Mesodermal cell (in vitro differentiated cells): ENCODE measurements at regions not wholly inside any gene's neighbourhood (a gene's known extent, or its start where the extent isn't known, plus 50 kb on each side); places are given as distances from the start of the nearest gene placed in this dataset.

Source experiments
- H3K27ac ChIP-seq: 2 replicates; pipeline ENCODE4 v1.7.0; 2013; ENCODE audit warnings: mild to moderate bottlenecking, low read depth, low read length, moderate library complexity; ENCODE audit not compliant: severe bottlenecking
- H3K36me3 ChIP-seq: 2 replicates; pipeline ENCODE4 v1.7.1; 2013; ENCODE audit warnings: mild to moderate bottlenecking, low read length, moderate library complexity; ENCODE audit not compliant: control insufficient read depth, insufficient read depth
- H3K4me1 ChIP-seq: one replicate; pipeline ENCODE4 v1.7.1; 2013; ENCODE audit warnings: mild to moderate bottlenecking, low read length; ENCODE audit not compliant: insufficient read depth, control insufficient read depth, poor library complexity, severe bottlenecking
- H3K4me3 ChIP-seq: 2 replicates; pipeline ENCODE4 v1.7.0; 2013; ENCODE audit warnings: low read length, control low read depth, mild to moderate bottlenecking; ENCODE audit not compliant: insufficient read depth, poor library complexity, severe bottlenecking; ENCODE audit errors: extremely low read depth
- H3K9me3 ChIP-seq: 2 replicates; pipeline ENCODE4 v1.7.1; 2013; ENCODE audit warnings: mild to moderate bottlenecking, low read length, moderate library complexity; ENCODE audit not compliant: control insufficient read depth
- WGBS, 2 experiments: methylation state at CpG; one replicate each; pipeline ENCODE4 v1.1.5; 2013; ENCODE audit warnings: missing lambda C conversion rate in 2 of 2; ENCODE audit not compliant: insufficient coverage in 2 of 2; 5-methylcytosine and 5-hydroxymethylcytosine counted together

DNA sequence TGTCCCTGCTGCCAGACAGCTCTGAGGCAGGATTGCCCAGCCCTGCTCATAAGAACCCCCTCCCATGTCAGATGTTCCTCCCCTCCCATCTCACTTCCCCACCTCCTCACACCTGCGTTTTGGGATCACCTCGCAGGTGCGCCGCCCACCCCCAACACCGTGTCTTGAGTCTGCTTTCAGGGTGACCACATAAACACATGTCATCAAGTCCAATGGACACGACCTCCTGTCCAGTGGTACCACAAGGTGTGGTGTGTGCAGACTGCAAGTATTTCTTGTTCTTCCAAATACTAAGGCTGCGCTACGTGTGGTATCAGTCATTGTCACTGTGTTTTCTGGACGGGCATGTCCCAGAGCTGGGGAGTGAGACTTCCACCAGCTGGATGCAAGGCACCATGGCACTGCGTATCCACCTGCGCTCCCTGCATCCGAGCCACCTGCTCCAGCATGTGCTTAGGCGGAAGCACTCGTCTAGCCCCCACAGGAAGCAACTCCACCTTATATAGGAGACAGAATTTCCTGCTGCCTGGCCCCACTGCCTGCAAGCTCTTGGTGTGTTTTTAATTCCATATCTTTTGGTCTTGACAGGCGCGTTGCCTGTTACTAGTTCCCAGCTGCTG is 119.7 kb upstream of the NXT1 start:
- no peak overlapping the region for H3K27ac ChIP-seq
- H3K4me1 ChIP-seq, result peaks cover 5% of the 10 kb centered on the region
- 88 to 92% methylated on average over 11 to 16 of the region's 16 CpGs for WGBS, 2 experiments
- peaks cover 4% of the 10 kb centered on the region for H3K9me3 ChIP-seq
- H3K4me3 ChIP-seq, result no peak overlapping the region
- no peaks in the 10 kb centered on the region for H3K36me3 ChIP-seq

DNA sequence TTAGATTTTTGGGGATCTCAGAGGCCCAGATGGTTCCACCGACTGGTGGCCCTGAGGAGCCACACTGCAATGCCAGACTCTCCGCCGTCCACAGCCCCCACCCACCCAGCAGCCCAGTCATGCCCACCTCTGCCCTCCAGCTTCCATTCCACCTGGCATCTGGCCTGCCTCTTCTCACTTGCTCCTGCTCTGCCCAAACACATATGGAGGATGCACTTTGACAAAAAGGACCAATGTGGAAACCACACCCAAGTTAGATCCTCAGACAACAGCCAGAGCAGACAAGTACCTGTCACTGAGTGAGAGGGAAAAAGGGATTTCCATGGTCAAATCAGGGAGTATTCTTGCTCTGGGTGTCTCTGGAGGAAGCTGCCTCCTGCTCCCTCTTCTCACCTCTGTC is 120.6 kb upstream of the NXT1 start:
- no peak overlapping the region for H3K4me3 ChIP-seq
- peaks cover 4% of the 10 kb centered on the region for H3K9me3 ChIP-seq
- H3K27ac ChIP-seq, result no peak overlapping the region
- H3K36me3 ChIP-seq, result no peaks in the 10 kb centered on the region
- H3K4me1 ChIP-seq, result peaks cover 5% of the 10 kb centered on the region
- WGBS, 2 experiments, result 100% methylated on average over 2 of the region's 3 CpGs; no CpG with 5 or more reads in 1 of the 2 experiments

DNA sequence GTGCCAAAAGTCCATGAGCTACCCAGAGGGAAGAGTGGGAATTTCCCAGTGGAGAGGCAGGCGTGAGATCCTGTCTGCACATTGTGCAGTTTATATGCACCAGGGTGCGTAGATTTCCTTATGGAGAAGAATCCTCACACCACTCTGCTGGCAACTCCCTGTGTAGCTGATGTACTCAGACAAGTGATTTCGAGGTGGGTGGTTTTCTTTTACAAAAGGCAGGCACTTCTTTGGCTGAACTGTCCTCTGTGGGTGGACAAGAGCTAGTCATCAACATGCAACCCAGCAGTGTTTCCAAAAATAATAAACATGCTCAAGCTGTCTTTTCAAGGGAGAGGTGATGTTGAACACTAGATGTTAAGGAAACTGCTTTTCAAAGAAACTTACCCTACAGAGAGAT is 121.7 kb upstream of the NXT1 start:
- H3K27ac ChIP-seq, result no peak overlapping the region
- no peak overlapping the region for H3K4me3 ChIP-seq
- no peaks in the 10 kb centered on the region for H3K36me3 ChIP-seq
- peaks cover 4% of the 10 kb centered on the region for H3K9me3 ChIP-seq
- H3K4me1 ChIP-seq, result peaks cover 5% of the 10 kb centered on the region
- WGBS, 2 experiments, result 76 to 83% methylated on average over 2 to 3 of the region's 3 CpGs

DNA sequence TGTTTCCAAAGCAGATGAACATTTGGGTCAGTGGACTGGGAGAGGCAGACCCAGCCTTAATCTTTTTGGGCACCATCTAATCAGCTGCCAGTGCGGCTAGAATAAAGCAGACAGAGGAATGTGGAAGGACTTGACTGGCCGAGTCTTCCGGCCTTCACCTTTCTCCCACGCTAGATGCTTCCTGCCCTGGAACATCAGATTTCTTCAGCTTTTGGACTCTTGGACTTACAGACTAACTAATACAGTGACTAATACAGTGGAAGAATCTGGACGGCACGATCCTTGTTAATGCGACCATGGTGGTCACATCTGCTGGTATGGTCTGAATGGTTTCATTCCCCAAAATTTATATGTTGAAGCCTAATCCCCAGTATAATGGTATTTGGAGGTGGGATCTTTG is 122.6 kb upstream of the NXT1 start:
- 60 to 97% methylated on average over 1 to 4 of the region's 7 CpGs for WGBS, 2 experiments
- Histone ChIP-seq H3K4me3 (no peak overlapping the region), H3K36me3 (no peaks in the 10 kb centered on the region), H3K4me1 (peaks cover 5% of the 10 kb centered on the region), H3K9me3 (peaks cover 2% of the 10 kb centered on the region), H3K27ac (no peak overlapping the region)

DNA sequence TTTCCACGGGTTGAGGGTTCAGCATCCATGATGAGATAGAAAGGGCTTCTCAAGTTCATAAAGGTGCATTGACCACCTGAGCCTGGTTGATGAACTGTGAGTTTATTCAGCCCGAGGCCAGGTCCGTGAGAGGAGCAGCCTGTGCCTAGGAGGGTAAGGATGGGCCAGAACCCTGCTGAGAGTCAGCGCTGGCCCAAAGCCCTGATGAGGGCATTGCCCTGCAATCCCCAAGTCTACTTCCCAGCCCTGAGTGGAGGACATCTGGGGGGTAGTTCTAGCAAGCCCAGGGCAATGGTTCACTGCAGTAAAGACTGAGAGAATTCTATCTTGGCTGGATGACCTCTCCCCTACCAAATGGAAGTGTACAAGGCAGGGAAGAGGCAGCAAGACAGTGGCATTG is 123.3 kb upstream of the NXT1 start:
- H3K36me3 ChIP-seq, result no peaks in the 10 kb centered on the region
- no peak overlapping the region for H3K27ac ChIP-seq
- no peaks in the 10 kb centered on the region for H3K9me3 ChIP-seq
- no peak overlapping the region for H3K4me3 ChIP-seq
- H3K4me1 ChIP-seq, result peaks cover 5% of the 10 kb centered on the region
- 85 to 89% methylated on average over 3 to 4 of the region's 4 CpGs for WGBS, 2 experiments

DNA sequence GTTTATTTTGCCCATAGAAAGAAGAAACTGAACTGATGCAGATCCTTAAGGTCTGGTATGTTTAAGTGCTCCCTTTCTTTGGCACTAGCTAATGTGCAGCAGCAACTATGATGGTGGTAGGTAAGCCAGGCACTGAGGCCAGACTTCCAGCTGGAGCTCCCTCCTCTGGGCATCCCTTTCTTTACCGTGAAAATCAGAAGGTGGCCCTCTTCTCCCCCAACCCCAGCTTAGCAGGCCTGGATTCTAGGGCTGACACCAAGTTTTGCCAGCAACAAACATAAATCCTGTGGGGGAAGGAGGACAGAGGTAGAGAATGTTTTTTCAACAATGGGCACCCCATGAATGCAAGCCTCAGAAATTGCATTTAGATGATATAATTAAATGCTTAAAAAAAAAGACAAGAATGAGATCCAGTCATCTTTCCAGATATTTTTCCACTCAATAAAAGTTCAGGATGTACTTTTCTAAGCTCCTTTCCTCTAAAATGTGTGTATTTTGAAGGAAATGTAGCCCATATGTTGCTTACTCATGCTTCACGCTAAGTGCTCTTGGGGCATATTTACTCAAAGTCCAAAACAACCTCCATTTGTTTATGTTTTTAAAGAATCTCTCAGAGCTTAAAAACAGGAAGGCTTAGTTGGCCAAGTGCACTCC is 123.9 kb upstream of the NXT1 start:
- no peak overlapping the region for H3K27ac ChIP-seq
- H3K9me3 ChIP-seq, result no peaks in the 10 kb centered on the region
- H3K4me1 ChIP-seq, result peaks cover 3% of the 10 kb centered on the region
- no peak overlapping the region for H3K4me3 ChIP-seq
- WGBS, 2 experiments, result no CpG with 5 or more reads among the region's 2 CpGs
- no peaks in the 10 kb centered on the region for H3K36me3 ChIP-seq

DNA sequence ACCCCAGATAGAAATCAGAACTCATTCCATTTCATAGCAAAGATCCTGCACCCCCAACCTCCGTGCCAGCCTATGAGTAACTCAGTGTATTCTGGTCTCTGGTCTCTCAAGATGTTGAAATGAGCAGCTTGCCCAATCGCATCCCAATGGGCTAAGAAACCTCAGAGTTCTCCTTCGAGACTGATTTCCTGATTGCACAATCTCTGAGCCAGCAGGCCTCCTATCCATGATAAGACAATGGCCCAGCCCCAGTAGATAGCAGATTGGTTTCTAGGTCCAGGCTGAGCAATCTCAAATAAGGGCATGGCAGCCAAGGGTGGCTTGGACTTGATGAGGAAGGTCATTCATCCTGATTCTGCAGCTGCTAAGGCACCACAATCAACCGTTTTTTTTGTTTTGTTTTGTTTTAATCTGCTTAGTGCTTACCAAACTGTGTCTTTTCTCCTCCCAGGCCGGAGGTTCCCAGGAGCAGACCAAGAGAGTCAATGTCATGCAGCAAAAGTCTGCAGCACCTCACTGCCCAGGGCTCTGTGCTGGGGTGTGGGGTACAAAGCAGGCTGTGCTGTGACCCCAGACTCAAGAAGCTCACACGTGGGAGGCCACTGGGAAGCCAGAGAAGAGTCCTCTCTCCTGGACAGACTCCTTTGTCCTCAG is 125.1 kb upstream of the NXT1 start:
- no peak overlapping the region for H3K4me3 ChIP-seq
- no peaks in the 10 kb centered on the region for H3K36me3 ChIP-seq
- H3K4me1 ChIP-seq, result no peaks in the 10 kb centered on the region
- H3K9me3 ChIP-seq, result no peaks in the 10 kb centered on the region
- WGBS, 2 experiments, result 89% methylated on average over 4 to 5 of the region's 6 CpGs
- H3K27ac ChIP-seq, result no peak overlapping the region

DNA sequence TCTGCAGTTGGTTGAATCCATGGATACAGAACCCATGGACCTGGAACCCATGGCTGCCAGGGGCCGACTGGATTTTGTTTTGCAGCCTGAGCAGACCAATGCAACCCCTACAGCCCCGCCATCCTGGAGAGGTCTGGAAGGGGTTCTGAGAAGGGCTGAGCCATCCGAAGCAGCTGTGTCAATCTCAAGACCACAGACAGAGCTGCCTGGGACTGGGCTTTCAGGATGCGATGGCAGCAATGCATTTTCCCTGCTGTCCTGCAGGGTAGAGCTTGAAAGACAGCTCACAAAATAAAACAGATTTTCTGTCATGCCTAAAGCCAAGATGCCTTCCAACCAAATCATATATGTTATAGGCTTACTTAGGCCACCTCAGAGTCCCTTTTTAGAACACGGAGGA is 125.8 kb upstream of the NXT1 start:
- no peak overlapping the region for H3K27ac ChIP-seq
- whole genome bisulfite sequencing, 2 experiments, result 85 to 87% methylated on average over 4 of the region's 5 CpGs
- no peak overlapping the region for H3K4me3 ChIP-seq

DNA sequence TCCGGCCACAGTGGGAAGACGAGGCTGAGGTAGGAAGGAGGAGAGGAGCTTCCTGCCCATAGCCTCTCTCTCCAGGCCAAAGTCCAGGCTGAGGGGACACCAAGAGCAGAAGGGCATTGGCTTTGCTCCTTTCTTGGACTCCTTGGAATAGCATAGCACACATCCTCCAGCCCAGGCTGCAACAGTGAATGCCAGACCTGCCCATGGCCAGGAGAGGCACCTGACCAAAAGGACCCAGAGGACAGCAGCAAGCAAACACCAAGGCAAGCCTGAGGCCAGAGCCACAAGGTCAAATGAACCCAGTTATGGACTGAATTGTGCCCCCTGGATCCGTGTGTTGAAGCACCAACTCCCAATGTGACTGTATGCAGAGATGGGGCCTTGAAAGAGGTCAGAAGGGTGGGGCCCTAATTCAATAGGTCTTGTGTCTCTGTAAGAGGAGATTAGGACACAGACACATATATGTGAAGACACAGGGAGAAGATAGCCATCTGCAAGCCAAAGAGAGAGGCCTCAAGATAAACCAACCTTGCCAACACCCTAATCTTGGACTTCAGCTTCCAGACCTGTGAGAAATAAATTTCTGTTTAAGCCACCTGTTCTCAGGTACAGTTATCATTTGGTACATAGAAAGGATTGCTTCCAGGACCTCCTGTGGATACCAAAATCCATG is 126.5 kb upstream of the NXT1 start:
- WGBS, 2 experiments, result 82 to 89% methylated on average over 3 of the region's 3 CpGs
- Histone ChIP-seq H3K4me3 (no peak overlapping the region), H3K4me1 (no peaks in the 10 kb centered on the region), H3K27ac (no peak overlapping the region), H3K9me3 (no peaks in the 10 kb centered on the region), H3K36me3 (no peaks in the 10 kb centered on the region)

More for the DNA sequence above, 125.8 kb upstream of the NXT1 start:
- Histone ChIP-seq H3K36me3 (no peaks in the 10 kb centered on the region), H3K9me3 (no peaks in the 10 kb centered on the region), H3K4me1 (no peaks in the 10 kb centered on the region)

DNA sequence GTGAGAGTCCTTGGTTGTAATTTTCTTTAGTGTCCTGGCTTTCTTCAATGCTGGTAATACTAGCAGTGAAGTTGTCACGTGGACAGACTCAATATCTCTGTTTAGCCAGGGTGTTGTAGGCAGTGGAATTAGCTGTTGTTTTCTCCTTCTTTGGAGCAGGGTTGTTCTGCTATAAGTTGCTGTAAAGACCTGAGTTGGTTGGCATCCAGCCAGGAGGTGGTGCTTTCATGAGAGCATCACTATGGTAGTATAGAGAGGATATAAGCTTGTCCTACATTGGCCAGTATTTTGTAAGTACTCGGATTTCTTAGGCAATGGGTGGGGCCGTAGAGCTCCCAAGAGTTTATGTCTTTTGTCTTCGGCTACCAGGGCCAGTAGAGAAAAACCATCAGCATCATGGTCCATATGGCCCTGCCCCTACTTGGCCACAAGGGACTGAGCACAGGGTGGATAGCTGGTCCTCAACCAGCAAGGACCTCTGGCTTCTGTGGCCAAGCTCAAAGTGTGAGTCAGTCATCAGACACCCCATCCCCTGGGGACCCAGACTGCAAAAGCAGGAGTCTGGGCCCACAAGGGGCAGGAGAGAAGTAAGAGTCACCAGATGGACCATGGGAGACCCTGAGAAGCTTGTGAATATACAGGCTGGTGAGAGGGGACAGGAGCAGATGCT is 127.9 kb upstream of the NXT1 start:
- no peak overlapping the region for H3K4me3 ChIP-seq
- no peaks in the 10 kb centered on the region for H3K36me3 ChIP-seq
- H3K9me3 ChIP-seq, result peaks cover 5% of the 10 kb centered on the region
- H3K27ac ChIP-seq, result no peak overlapping the region
- no peaks in the 10 kb centered on the region for H3K4me1 ChIP-seq
- 86 to 90% methylated on average over 4 of the region's 4 CpGs for WGBS, 2 experiments
